Thyroid gland (tissue), 4 donors: ENCODE measurements at regions not wholly inside any gene's neighbourhood (a gene's known extent, or its start where the extent isn't known, plus 50 kb on each side); places are given as distances from the start of the nearest gene placed in this dataset.

Experiments
- CTCF ChIP-seq, 6 experiments: fragments of 200-600 bp in 3 of 6; fragments of 450-650 bp in 3 of 6; sonication (generic) in 3 of 6; IDR thresholded peaks; one replicate each; pipeline ENCODE4 v1.5.1; 2016 to 2019; ENCODE audit warnings: antibody characterized with exemption in 6 of 6, mild to moderate bottlenecking in 2 of 6, inconsistent platforms in 1 of 6, moderate library complexity in 1 of 6
- POLR2A ChIP-seq, 2 donors: fragments of 450-650 bp; IDR thresholded peaks; one replicate each; pipeline ENCODE4 v1.6.1; 2017; ENCODE audit warnings: antibody characterized with exemption in 2 of 2, mild to moderate bottlenecking in 2 of 2, moderate library complexity in 1 of 2

DNA sequence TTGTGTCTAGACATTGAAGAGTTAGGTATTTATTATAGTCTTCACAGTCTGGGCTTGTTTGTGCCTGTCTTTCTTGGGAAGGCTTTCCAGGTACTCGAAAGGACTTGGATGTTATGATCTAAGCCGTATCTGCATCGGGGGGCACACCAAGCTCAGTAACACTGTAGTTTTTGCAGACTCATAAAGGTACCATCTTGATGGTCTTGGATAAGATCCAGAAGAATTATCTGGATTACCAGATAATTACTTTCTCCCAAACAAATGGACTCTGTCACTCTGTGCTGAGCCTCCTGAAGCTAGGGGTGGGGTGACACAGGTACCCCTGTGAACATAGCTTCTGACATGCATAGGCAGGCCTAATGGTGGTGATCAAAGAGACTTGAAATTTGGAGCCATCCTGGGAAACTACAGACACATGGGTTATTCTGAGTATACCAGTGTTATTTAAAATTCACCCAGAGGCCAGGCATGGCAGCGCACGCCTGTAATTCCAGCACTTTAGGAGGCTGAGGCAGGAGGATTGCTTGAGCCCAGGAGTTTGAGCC is 238.6 kb upstream of the TPM1 start:
- no peak for TF ChIP-seq CTCF (IDR thresholded peaks at IDR 0.05)
- TF ChIP-seq POLR2A (IDR thresholded peaks at IDR 0.05) = no peak
